H1 (cell line): ENCODE measurements at regions not wholly inside any gene's neighbourhood (a gene's known extent, or its start where the extent isn't known, plus 50 kb on each side); places are given as distances from the start of the nearest gene placed in this dataset.

Source experiments
- CHD7 ChIP-seq: fragments of 300-600 bp; sonication (generic); IDR thresholded peaks from 2 replicates; pipeline ENCODE4 v1.7.1; 2012; ENCODE audit warnings: low read length, moderate library complexity, mild to moderate bottlenecking, inconsistent platforms; ENCODE audit not compliant: insufficient replicate concordance
- E2F6 ChIP-seq: IDR thresholded peaks from 2 replicates; pipeline ENCODE4 v1.6.1; 2012; ENCODE audit warnings: inconsistent platforms
- EP300 ChIP-seq, 2 experiments: IDR thresholded peaks; 1 replicate in 1 of 2; 2 replicates in 1 of 2; pipeline ENCODE4 v1.6.1; 2011 to 2012; ENCODE audit warnings: low read depth in 2 of 2, low read length in 2 of 2, mild to moderate bottlenecking in 2 of 2, borderline replicate concordance in 1 of 2, inconsistent platforms in 1 of 2, moderate library complexity in 1 of 2
- HDAC6 ChIP-seq: IDR thresholded peaks from one replicate; pipeline ENCODE4 v1.7.1; 2012; ENCODE audit warnings: low read depth, mild to moderate bottlenecking, inconsistent platforms, low read length, moderate library complexity
- NRF1 ChIP-seq: IDR thresholded peaks from 2 replicates; pipeline ENCODE4 v1.6.1; 2011; ENCODE audit warnings: mild to moderate bottlenecking, low read depth, low read length, improper control_type of control experiment
- PHF8 ChIP-seq: fragments of 200-600 bp; sonication (generic); conservative IDR thresholded peaks from 2 replicates; pipeline ENCODE4 v1.7.1; 2012; ENCODE audit warnings: low read depth, mild to moderate bottlenecking, inconsistent platforms, low read length, moderate library complexity
- RFX5 ChIP-seq: IDR thresholded peaks from 2 replicates; pipeline ENCODE4 v1.6.1; 2011; ENCODE audit warnings: low read depth, low read length, improper control_type of control experiment, borderline replicate concordance
- SIN3A ChIP-seq, 2 experiments: IDR thresholded peaks in 1 of 2; conservative IDR thresholded peaks in 1 of 2; 2 replicates each; pipeline ENCODE4 v1.6.1; 2011 to 2012; ENCODE audit warnings: low read length in 2 of 2, improper control_type of control experiment in 1 of 2, low read depth in 1 of 2, mild to moderate bottlenecking in 1 of 2
- ZNF274 ChIP-seq: IDR thresholded peaks from 2 replicates; pipeline ENCODE4 v1.7.0; 2012; ENCODE audit warnings: low read length, borderline replicate concordance; ENCODE audit errors: extremely low read depth
- TF ChIP-seq, protein P1 (sequence below): IDR thresholded peaks from 2 replicates; pipeline ENCODE4 v1.6.1; 2012; ENCODE audit warnings: inconsistent platforms

DNA sequence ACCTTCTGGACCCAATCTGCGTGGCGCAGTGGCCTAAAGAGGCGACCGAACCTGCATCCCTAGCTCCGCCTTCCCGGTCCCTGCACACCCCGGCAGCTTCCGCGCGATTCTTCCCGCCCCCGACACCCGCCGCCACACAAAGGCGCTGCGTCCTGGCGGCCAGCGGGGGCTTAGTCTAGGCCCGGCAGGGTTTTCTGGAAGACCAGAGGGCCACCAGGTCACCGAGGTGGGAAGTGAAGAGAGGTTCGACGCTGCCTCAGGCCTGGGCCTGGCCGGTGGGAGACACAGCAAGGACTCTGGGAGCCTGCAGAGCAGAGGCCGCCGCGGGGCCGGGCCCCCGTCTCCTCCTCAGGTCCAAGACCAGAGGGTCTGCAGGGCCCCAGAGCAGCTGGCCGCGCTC is 154.9 kb downstream of the OR2B2 start (continued):
- TF ChIP-seq CHD7 (no peak), E2F6 (peak; percentile 75), ZNF274 (no peak), RFX5 (no peak), NRF1 (no peak), PHF8 (0 out of 2 replicates have a peak, but pooled peaks have one; percentile 34), HDAC6 (no peak), SIN3A (conservative IDR thresholded peaks at IDR 0.05 in 1 of 2, IDR thresholded peaks at IDR 0.05 in 1 of 2; ENCODE audit: low read depth in 1 of 2, low read length in 2 of 2) (0 out of 4 replicates have a peak, but pooled peaks of 1 of the 2 experiments have one; percentile 18), EP300 (IDR thresholded peaks at IDR 0.05; ENCODE audit: borderline replicate concordance in 1 of 2, low read depth in 2 of 2, low read length in 2 of 2) (no peak)
- TF ChIP-seq, protein P1, sequence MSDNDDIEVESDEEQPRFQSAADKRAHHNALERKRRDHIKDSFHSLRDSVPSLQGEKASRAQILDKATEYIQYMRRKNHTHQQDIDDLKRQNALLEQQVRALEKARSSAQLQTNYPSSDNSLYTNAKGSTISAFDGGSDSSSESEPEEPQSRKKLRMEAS = peak; percentile 48; the same call in 1 of the 2 replicates
